ENCODE measurements at regions not wholly inside any gene's neighbourhood (a gene's known extent, or its start where the extent isn't known, plus 50 kb on each side); places are given as distances from the start of the nearest gene placed in this dataset.

- 86% methylated on average over 3 of the region's 3 CpGs; no CpG with 5 or more reads in 1 of the 2 experiments for WGBS, 2 experiments (ENCODE audit: extremely low coverage in 1 of 2, insufficient coverage in 1 of 2, insufficient read length in 1 of 2, insufficient replicate concordance in 2 of 2, low coverage in 1 of 2, low lambda C conversion rate in 2 of 2, missing lambda C conversion rate in 1 of 2)
- no peak overlapping the region for H2BK120ac ChIP-seq (replicated peaks; ENCODE audit: low read depth, low read length)
- H3K27ac ChIP-seq (ENCODE audit: low read depth, low read length), result no peak overlapping the region
- no peaks in the 10 kb centered on the region for H3K79me1 ChIP-seq (ENCODE audit: low read depth, low read length)
- FAIRE-seq (no peak), DNase-seq (ENCODE audit: low read depth in 1 of 2, low spot score in 2 of 2) (no peak)
- no peak overlapping the region for H3K4ac ChIP-seq (replicated peaks; ENCODE audit: insufficient read length, low read depth, low read length)
- no peak for TF ChIP-seq POU5F1 (IDR thresholded peaks at IDR 0.05; ENCODE audit: low read depth, low read length)
- no peak for TF ChIP-seq FOSL1 (IDR thresholded peaks at IDR 0.05; ENCODE audit: insufficient read depth, low read depth, low read length)
- TF ChIP-seq POLR2AphosphoS5 (IDR thresholded peaks at IDR 0.05; ENCODE audit: low read depth, low read length), result no peak
- TF ChIP-seq RFX5 (IDR thresholded peaks at IDR 0.05; ENCODE audit: borderline replicate concordance, low read depth, low read length), result no peak
- no peak for TF ChIP-seq RNF2 (IDR thresholded peaks at IDR 0.05; ENCODE audit: borderline replicate concordance, low read depth, low read length, missing control alignments, poor library complexity, severe bottlenecking)
- no peak for TF ChIP-seq RXRA (IDR thresholded peaks at IDR 0.05; ENCODE audit: insufficient read depth, low read depth, low read length)
- TF ChIP-seq MAX (IDR thresholded peaks at IDR 0.05), result no peak
- no peak for TF ChIP-seq ATF3 (IDR thresholded peaks at IDR 0.05; ENCODE audit: insufficient read depth, low read depth, low read length)
- TF ChIP-seq, protein P1, sequence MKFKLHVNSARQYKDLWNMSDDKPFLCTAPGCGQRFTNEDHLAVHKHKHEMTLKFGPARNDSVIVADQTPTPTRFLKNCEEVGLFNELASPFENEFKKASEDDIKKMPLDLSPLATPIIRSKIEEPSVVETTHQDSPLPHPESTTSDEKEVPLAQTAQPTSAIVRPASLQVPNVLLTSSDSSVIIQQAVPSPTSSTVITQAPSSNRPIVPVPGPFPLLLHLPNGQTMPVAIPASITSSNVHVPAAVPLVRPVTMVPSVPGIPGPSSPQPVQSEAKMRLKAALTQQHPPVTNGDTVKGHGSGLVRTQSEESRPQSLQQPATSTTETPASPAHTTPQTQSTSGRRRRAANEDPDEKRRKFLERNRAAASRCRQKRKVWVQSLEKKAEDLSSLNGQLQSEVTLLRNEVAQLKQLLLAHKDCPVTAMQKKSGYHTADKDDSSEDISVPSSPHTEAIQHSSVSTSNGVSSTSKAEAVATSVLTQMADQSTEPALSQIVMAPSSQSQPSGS (IDR thresholded peaks at IDR 0.05; ENCODE audit: low read length), result no peak
- no peak for TF ChIP-seq SIRT6 (IDR thresholded peaks at IDR 0.05; ENCODE audit: low read length)
- H3K18ac ChIP-seq (ENCODE audit: extremely low read depth, low read length), result no peak overlapping the region
- no peak overlapping the region for H2BK20ac ChIP-seq (ENCODE audit: low read length)
- H3K27me3 ChIP-seq (replicated peaks in 1 of 4; ENCODE audit: control insufficient read depth in 3 of 4, extremely low read depth in 1 of 4, insufficient read depth in 3 of 4, low read length in 3 of 4), result no peaks in the 10 kb centered on the region
- no peak overlapping the region for H4K91ac ChIP-seq (replicated peaks; ENCODE audit: insufficient read length, low read length)
- no peak overlapping the region for H3K23ac ChIP-seq (ENCODE audit: insufficient read length)
- H3K36me3 ChIP-seq (ENCODE audit: control insufficient read depth in 2 of 4, insufficient read depth in 4 of 4, low read length in 3 of 4), result no peaks in the 10 kb centered on the region
- no peak overlapping the region for H2AK5ac ChIP-seq (ENCODE audit: low read depth, low read length)
- no peak overlapping the region for H3K4me2 ChIP-seq (ENCODE audit: insufficient read depth in 1 of 2, low read depth in 2 of 2, low read length in 2 of 2)
- no peak overlapping the region for H3K4me3 ChIP-seq (ENCODE audit: extremely low read depth in 1 of 4, insufficient read depth in 2 of 4, low read depth in 3 of 4, low read length in 4 of 4)
- no peak overlapping the region for H3K56ac ChIP-seq (replicated peaks; ENCODE audit: insufficient read length, low read depth, low read length)
- no peak overlapping the region for H2BK12ac ChIP-seq (ENCODE audit: low read depth, low read length)
- no peak overlapping the region for H2AFZ ChIP-seq (ENCODE audit: low read length)
- H3K79me2 ChIP-seq (ENCODE audit: control insufficient read depth in 1 of 2, insufficient read depth in 2 of 2, low read length in 2 of 2), result no peaks in the 10 kb centered on the region
- no peak overlapping the region for H3K14ac ChIP-seq (ENCODE audit: insufficient read length)
- H2BK5ac ChIP-seq (ENCODE audit: low read depth, low read length), result no peak overlapping the region
- no peaks in the 10 kb centered on the region for H3K9me3 ChIP-seq (ENCODE audit: insufficient read depth in 2 of 2, low read depth in 1 of 2, low read length in 1 of 2)
- H2BK15ac ChIP-seq (ENCODE audit: low read length), result no peak overlapping the region
- H3K4me1 ChIP-seq (replicated peaks in 1 of 4; ENCODE audit: control insufficient read depth in 3 of 4, insufficient read depth in 4 of 4, low read length in 3 of 4), result no peaks in the 10 kb centered on the region
- H4K5ac ChIP-seq (ENCODE audit: insufficient read length, low read depth, low read length), result no peak overlapping the region
- no peaks in the 10 kb centered on the region for H4K20me1 ChIP-seq (replicated peaks in 1 of 2; ENCODE audit: control insufficient read depth in 1 of 2, insufficient read depth in 2 of 2, low read length in 2 of 2)
- H3K9ac ChIP-seq (replicated peaks in 1 of 4; ENCODE audit: extremely low read depth in 1 of 4, low read depth in 3 of 4, low read length in 3 of 4), result no peak overlapping the region
- no peaks in the 10 kb centered on the region for H3K23me2 ChIP-seq (ENCODE audit: low read depth, low read length)
- ChIA-PET POLR2A (ENCODE audit: partially characterized antibody) (no interaction called here), CTCF (ENCODE audit: partially characterized antibody) (interaction anchor here (0.6 to 5.1 kb wide), 4 partner anchors 13 to 172 kb away, joined by 3 to 30 read pairs (median 4); no protein-coding TSS in a partner anchor)
- no peak overlapping the region for H4K8ac ChIP-seq (ENCODE audit: extremely low read depth, insufficient read depth, low read length)
Observed at GRCh38 chr11:10634407-10634806, 59.1 kb downstream of the IRAG1 start.

Data from H1 (cell line).